NCI-H2081 (cell line): ENCODE measurements at regions not wholly inside any gene's neighbourhood (a gene's known extent, or its start where the extent isn't known, plus 50 kb on each side); places are given as distances from the start of the nearest gene placed in this dataset.
A peak's percentile ranks its signal among the peaks of the same experiment; 100 is the strongest.
"Not testable (repeated sequence)": the region's sequence is repeated elsewhere in the genome, so short reads cannot be mapped to it uniquely, and the experiment has no call there.

Source experiments
- DNase-seq, 2 experiments: peaks; one replicate each; lab custom pipeline; 2025; lab: John Stamatoyannopoulos, UW

GRCh38 chr11:91156041-91156440 lies 933.2 kb upstream of the CHORDC1 start:
- no peak for DNase-seq

- no peak for DNase-seq
These were observed 925.0 kb upstream of the CHORDC1 start for GRCh38 chr11:91147885-91148284.

- no peak for DNase-seq
These were observed 918.8 kb upstream of the CHORDC1 start for GRCh38 chr11:91141655-91142054.

GRCh38 chr11:91136631-91137030 lies 913.8 kb upstream of the CHORDC1 start:
- no peak for DNase-seq

GRCh38 chr11:91133361-91133760 lies 910.5 kb upstream of the CHORDC1 start:
- DNase-seq: no peak

GRCh38 chr11:91129596-91129995 lies 906.7 kb upstream of the CHORDC1 start:
- DNase-seq: no peak

GRCh38 chr11:91124363-91124762 lies 901.5 kb upstream of the CHORDC1 start:
- no peak for DNase-seq

- no peak for DNase-seq
These were observed 892.3 kb upstream of the CHORDC1 start for GRCh38 chr11:91115116-91115515.

- no peak for DNase-seq
These were observed 881.4 kb upstream of the CHORDC1 start for GRCh38 chr11:91104237-91104636.

- no peak for DNase-seq
These were observed 877.6 kb upstream of the CHORDC1 start for GRCh38 chr11:91100427-91100826.

- no peak for DNase-seq
These were observed 874.2 kb upstream of the CHORDC1 start for GRCh38 chr11:91097083-91097482.

GRCh38 chr11:91093141-91093540 lies 870.3 kb upstream of the CHORDC1 start:
- DNase-seq: no peak

GRCh38 chr11:91091563-91091962 lies 868.7 kb upstream of the CHORDC1 start:
- DNase-seq: no peak

- DNase-seq: no peak
These were observed 863.2 kb upstream of the CHORDC1 start for GRCh38 chr11:91086028-91086427.

- DNase-seq: no peak
These were observed 859.4 kb upstream of the CHORDC1 start for GRCh38 chr11:91082255-91082654.

- no peak for DNase-seq
These were observed 858.7 kb upstream of the CHORDC1 start for GRCh38 chr11:91081440-91082043.

GRCh38 chr11:91078221-91078620 lies 855.4 kb upstream of the CHORDC1 start:
- no peak for DNase-seq

- DNase-seq: no peak
These were observed 852.3 kb upstream of the CHORDC1 start for GRCh38 chr11:91075032-91075695.

GRCh38 chr11:91067666-91068065 lies 844.8 kb upstream of the CHORDC1 start:
- DNase-seq: no peak

GRCh38 chr11:91066456-91067047 lies 843.7 kb upstream of the CHORDC1 start:
- peak in 1 of 2 experiments; percentile 9 for DNase-seq

GRCh38 chr11:91063399-91063798 lies 840.5 kb upstream of the CHORDC1 start:
- not testable (repeated sequence) for DNase-seq

- DNase-seq: no peak
These were observed 825.0 kb upstream of the CHORDC1 start for GRCh38 chr11:91047882-91048281.

GRCh38 chr11:91046261-91046660 lies 823.4 kb upstream of the CHORDC1 start:
- DNase-seq: no peak

- no peak for DNase-seq
These were observed 818.8 kb upstream of the CHORDC1 start for GRCh38 chr11:91041626-91042025.
